ENCODE measurements at regions not wholly inside any gene's neighbourhood (a gene's known extent, or its start where the extent isn't known, plus 50 kb on each side); places are given as distances from the start of the nearest gene placed in this dataset.

DNA sequence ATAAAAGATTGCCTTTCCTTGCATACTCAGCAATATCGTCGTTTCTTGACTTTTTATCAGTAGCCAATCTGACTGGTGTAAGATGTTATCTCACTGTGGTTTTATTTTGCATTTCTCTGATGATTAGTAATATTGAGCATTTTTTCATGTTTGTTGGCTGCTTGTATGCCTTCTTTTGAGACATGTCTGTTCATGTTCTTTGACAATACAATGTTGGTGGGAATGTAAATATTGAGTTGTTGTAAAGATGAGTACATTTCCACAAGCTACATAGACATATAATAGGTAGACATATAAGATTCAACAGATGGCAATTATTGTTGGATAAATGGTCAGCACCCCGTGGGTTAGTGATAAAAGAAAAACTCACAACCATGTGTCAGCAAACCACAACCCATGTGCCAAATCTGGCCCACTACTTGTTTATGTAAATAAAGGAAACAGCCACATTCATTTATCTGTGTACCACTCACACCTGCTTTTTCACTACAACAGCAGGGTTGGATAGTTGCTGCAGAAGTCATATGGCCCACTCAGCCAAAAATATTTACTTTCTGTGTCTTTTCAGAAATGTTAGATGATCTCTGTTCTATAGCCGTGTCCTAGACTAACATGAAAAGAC, 153.1 kb upstream of the VCX start:
- H3K4me3 Mint-ChIP-seq: no peak overlapping the region
- Histone ChIP-seq H3K4me2 (replicated peaks; ENCODE audit: low read depth, low read length, poor library complexity, severe bottlenecking) (no peak overlapping the region), H3K4me3 (ENCODE audit: control extremely low read depth in 1 of 5, extremely low read depth in 1 of 5, insufficient read depth in 1 of 5, low read depth in 2 of 5, low read length in 4 of 5) (no peak overlapping the region), H3K36me3 (replicated peaks in 1 of 2; ENCODE audit: control extremely low read depth in 1 of 2, control insufficient read depth in 1 of 2, extremely low read depth in 1 of 2, insufficient read depth in 2 of 2, low read length in 1 of 2) (no peaks in the 10 kb centered on the region), H3K9ac (ENCODE audit: low read length) (no peak overlapping the region), H3K27me3 (replicated peaks in 1 of 4; ENCODE audit: control extremely low read depth in 1 of 4, control insufficient read depth in 3 of 4, insufficient read depth in 4 of 4, low read length in 3 of 4) (no peaks in the 10 kb centered on the region), H3K79me2 (ENCODE audit: control insufficient read depth, insufficient read depth, low read length) (no peaks in the 10 kb centered on the region), H3K27ac (ENCODE audit: low read length in 2 of 2) (no peak overlapping the region), H2AFZ (ENCODE audit: insufficient read depth, low read depth, low read length, poor library complexity, severe bottlenecking) (no peak overlapping the region), H3K4me1 (ENCODE audit: control insufficient read depth in 2 of 2, insufficient read depth in 2 of 2, low read length in 2 of 2) (no peaks in the 10 kb centered on the region), H3K9me3 (ENCODE audit: control extremely low read depth in 1 of 3, control insufficient read depth in 2 of 3, insufficient read depth in 1 of 3, low read length in 2 of 3) (no peaks in the 10 kb centered on the region), H4K20me1 (ENCODE audit: control insufficient read depth, insufficient read depth, low read length, poor library complexity, severe bottlenecking) (no peaks in the 10 kb centered on the region)
- ATAC-seq (ENCODE audit: low read depth): no peak
- no peak for DNase-seq
- no peak for TF ChIP-seq EZH2 (IDR thresholded peaks at IDR 0.05; ENCODE audit: borderline replicate concordance, insufficient read depth, low read depth, low read length, poor library complexity, severe bottlenecking)
- TF ChIP-seq, protein P1, sequence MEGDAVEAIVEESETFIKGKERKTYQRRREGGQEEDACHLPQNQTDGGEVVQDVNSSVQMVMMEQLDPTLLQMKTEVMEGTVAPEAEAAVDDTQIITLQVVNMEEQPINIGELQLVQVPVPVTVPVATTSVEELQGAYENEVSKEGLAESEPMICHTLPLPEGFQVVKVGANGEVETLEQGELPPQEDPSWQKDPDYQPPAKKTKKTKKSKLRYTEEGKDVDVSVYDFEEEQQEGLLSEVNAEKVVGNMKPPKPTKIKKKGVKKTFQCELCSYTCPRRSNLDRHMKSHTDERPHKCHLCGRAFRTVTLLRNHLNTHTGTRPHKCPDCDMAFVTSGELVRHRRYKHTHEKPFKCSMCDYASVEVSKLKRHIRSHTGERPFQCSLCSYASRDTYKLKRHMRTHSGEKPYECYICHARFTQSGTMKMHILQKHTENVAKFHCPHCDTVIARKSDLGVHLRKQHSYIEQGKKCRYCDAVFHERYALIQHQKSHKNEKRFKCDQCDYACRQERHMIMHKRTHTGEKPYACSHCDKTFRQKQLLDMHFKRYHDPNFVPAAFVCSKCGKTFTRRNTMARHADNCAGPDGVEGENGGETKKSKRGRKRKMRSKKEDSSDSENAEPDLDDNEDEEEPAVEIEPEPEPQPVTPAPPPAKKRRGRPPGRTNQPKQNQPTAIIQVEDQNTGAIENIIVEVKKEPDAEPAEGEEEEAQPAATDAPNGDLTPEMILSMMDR (IDR thresholded peaks at IDR 0.05): no peak
- CTCF ChIA-PET: no interaction called here
- 100% methylated on average over 1 of the region's 4 CpGs for WGBS (ENCODE audit: insufficient coverage)
- POLR2A ChIA-PET: no interaction called here
- H3K27ac Mint-ChIP-seq: no peak overlapping the region
- peaks cover 2% of the 10 kb centered on the region for H3K9me3 Mint-ChIP-seq (ENCODE audit: insufficient read depth)
- intact Hi-C loops (cut with micrococcal nuclease): no loop called here
- H3K4me1 Mint-ChIP-seq: no peaks in the 10 kb centered on the region
- no peaks in the 10 kb centered on the region for H3K27me3 Mint-ChIP-seq

DNA sequence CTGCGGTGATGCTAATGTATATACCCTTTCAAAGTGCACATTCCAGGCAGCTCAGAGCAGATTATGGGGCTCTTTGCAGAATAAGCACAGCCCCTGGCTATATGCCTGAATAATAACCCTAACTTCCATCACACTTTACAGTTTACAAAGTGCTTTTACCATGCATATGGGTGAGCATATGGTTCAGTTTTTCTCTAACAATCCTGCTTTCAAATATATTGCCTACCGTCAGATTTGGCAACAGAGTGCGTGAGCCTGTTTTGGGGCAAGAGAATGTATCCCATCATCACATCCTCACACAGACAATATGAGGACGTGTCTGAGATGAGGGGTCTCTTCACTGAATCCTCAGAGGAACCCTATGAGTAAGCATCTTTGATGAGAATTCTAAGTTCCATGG, 162.8 kb upstream of the VCX start:
- Mint-ChIP-seq H3K27me3 (no peaks in the 10 kb centered on the region), H3K27ac (no peak overlapping the region), H3K4me3 (no peak overlapping the region), H3K4me1 (no peaks in the 10 kb centered on the region), H3K9me3 (ENCODE audit: insufficient read depth) (no peaks in the 10 kb centered on the region)
- Histone ChIP-seq H3K4me1 (ENCODE audit: control insufficient read depth in 2 of 2, insufficient read depth in 2 of 2, low read length in 2 of 2) (no peaks in the 10 kb centered on the region), H3K4me3 (ENCODE audit: control extremely low read depth in 1 of 5, extremely low read depth in 1 of 5, insufficient read depth in 1 of 5, low read depth in 2 of 5, low read length in 4 of 5) (no peak overlapping the region), H3K9me3 (ENCODE audit: control extremely low read depth in 1 of 3, control insufficient read depth in 2 of 3, insufficient read depth in 1 of 3, low read length in 2 of 3) (no peaks in the 10 kb centered on the region), H3K36me3 (replicated peaks in 1 of 2; ENCODE audit: control extremely low read depth in 1 of 2, control insufficient read depth in 1 of 2, extremely low read depth in 1 of 2, insufficient read depth in 2 of 2, low read length in 1 of 2) (no peaks in the 10 kb centered on the region), H3K27ac (ENCODE audit: low read length in 2 of 2) (no peak overlapping the region), H3K27me3 (replicated peaks in 1 of 4; ENCODE audit: control extremely low read depth in 1 of 4, control insufficient read depth in 3 of 4, insufficient read depth in 4 of 4, low read length in 3 of 4) (no peaks in the 10 kb centered on the region), H3K9ac (ENCODE audit: low read length) (no peak overlapping the region), H3K4me2 (replicated peaks; ENCODE audit: low read depth, low read length, poor library complexity, severe bottlenecking) (no peak overlapping the region), H3K79me2 (ENCODE audit: control insufficient read depth, insufficient read depth, low read length) (no peaks in the 10 kb centered on the region), H4K20me1 (ENCODE audit: control insufficient read depth, insufficient read depth, low read length, poor library complexity, severe bottlenecking) (no peaks in the 10 kb centered on the region), H2AFZ (ENCODE audit: insufficient read depth, low read depth, low read length, poor library complexity, severe bottlenecking) (no peak overlapping the region)
- no peak for DNase-seq
- intact Hi-C loops (cut with micrococcal nuclease): no loop called here
- no peak for ATAC-seq (ENCODE audit: low read depth)
- 100% methylated on average over 1 of the region's 4 CpGs for WGBS (ENCODE audit: insufficient coverage)
- TF ChIP-seq, protein P1 (IDR thresholded peaks at IDR 0.05): no peak
- TF ChIP-seq EZH2 (IDR thresholded peaks at IDR 0.05; ENCODE audit: borderline replicate concordance, insufficient read depth, low read depth, low read length, poor library complexity, severe bottlenecking): no peak
- ChIA-PET CTCF (no interaction called here), POLR2A (no interaction called here)

Measured in B cell (primary cell).